ENCODE measurements at regions not wholly inside any gene's neighbourhood (a gene's known extent, or its start where the extent isn't known, plus 50 kb on each side); places are given as distances from the start of the nearest gene placed in this dataset.

DNA sequence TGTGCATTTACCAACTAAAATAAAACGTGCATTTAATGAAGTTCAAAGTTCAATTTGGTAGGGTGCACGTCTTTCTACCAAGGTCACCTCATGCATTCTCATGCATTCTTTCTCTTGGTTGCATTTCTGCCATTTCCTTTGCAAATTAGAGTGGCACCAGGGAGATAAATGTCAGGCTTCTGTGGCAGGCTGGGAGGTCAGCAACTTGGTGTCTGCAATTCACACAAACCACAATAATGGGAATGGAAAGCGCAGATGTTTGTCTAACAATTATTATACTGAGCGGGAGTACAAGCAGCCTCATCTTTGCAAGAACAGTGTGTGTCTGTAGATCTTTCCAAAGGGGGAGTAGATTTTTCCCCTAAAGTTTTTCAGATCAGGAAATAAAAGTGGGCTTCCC lies 411.7 kb downstream of the DMRT2 start:
- TF ChIP-seq POLR2A (IDR thresholded peaks at IDR 0.05; ENCODE audit: low read depth, low read length) = no peak
- no peak for TF ChIP-seq POLR2AphosphoS5 (IDR thresholded peaks at IDR 0.05; ENCODE audit: low read depth, low read length)
- TF ChIP-seq TAF1 (IDR thresholded peaks at IDR 0.05; ENCODE audit: borderline replicate concordance, low read depth, low read length) = no peak
